A673 (cell line): ENCODE measurements at regions not wholly inside any gene's neighbourhood (a gene's known extent, or its start where the extent isn't known, plus 50 kb on each side); places are given as distances from the start of the nearest gene placed in this dataset.

Experiments used
- CTCF ChIP-seq: fragments of 300-800, 200-600 bp; sonication (generic); conservative IDR thresholded peaks from 2 replicates; pipeline ENCODE4 v1.5.1; 2017; ENCODE audit warnings: low read depth, mild to moderate bottlenecking, antibody characterized with exemption, low read length, moderate library complexity, mixed read lengths
- EZH2 ChIP-seq: fragments of 200-600 bp; sonication (generic); IDR thresholded peaks from 2 replicates; pipeline ENCODE4 v1.6.1; 2017; ENCODE audit warnings: borderline replicate concordance, low read depth, mild to moderate bottlenecking, mixed read lengths, antibody characterized with exemption, low read length; ENCODE audit not compliant: poor library complexity, severe bottlenecking

- TF ChIP-seq CTCF (0 out of 2 replicates have a peak, but pooled peaks have one; percentile 13), EZH2 (no peak)
Measured at GRCh38 chr1:187817782-187818181, 989.0 kb downstream of the PLA2G4A start.
